ENCODE measurements at regions not wholly inside any gene's neighbourhood (a gene's known extent, or its start where the extent isn't known, plus 50 kb on each side); places are given as distances from the start of the nearest gene placed in this dataset.

- no peaks in the 10 kb centered on the region for H3K36me3 ChIP-seq (replicated peaks; ENCODE audit: low read depth, low read length)
- no peaks in the 10 kb centered on the region for H3K79me2 ChIP-seq (ENCODE audit: low read length)
- H3K4me1 ChIP-seq (ENCODE audit: low read length), result no peaks in the 10 kb centered on the region
- no peaks in the 10 kb centered on the region for H3K9me3 ChIP-seq (ENCODE audit: insufficient read depth, low read length)
- H4K20me1 ChIP-seq (ENCODE audit: insufficient read depth, low read length), result no peaks in the 10 kb centered on the region
- H3K27me3 ChIP-seq (ENCODE audit: low read depth, low read length), result peaks cover 11% of the 10 kb centered on the region
- H2AFZ ChIP-seq (ENCODE audit: low read depth, low read length), result no peak overlapping the region
- H3K27ac ChIP-seq (ENCODE audit: low read length), result no peak overlapping the region
- H3K9ac ChIP-seq (ENCODE audit: low read length), result no peak overlapping the region
- H3K4me2 ChIP-seq (ENCODE audit: low read length), result no peak overlapping the region
- no peak for TF ChIP-seq EZH2phosphoT487 (IDR thresholded peaks at IDR 0.05; ENCODE audit: low read depth)
- TF ChIP-seq, protein P1, sequence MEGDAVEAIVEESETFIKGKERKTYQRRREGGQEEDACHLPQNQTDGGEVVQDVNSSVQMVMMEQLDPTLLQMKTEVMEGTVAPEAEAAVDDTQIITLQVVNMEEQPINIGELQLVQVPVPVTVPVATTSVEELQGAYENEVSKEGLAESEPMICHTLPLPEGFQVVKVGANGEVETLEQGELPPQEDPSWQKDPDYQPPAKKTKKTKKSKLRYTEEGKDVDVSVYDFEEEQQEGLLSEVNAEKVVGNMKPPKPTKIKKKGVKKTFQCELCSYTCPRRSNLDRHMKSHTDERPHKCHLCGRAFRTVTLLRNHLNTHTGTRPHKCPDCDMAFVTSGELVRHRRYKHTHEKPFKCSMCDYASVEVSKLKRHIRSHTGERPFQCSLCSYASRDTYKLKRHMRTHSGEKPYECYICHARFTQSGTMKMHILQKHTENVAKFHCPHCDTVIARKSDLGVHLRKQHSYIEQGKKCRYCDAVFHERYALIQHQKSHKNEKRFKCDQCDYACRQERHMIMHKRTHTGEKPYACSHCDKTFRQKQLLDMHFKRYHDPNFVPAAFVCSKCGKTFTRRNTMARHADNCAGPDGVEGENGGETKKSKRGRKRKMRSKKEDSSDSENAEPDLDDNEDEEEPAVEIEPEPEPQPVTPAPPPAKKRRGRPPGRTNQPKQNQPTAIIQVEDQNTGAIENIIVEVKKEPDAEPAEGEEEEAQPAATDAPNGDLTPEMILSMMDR (IDR thresholded peaks at IDR 0.05; ENCODE audit: low read depth, low read length), result no peak
- no peak overlapping the region for H3K4me3 ChIP-seq (ENCODE audit: low read length)
These were observed 53.9 kb downstream of the FOXL1 start for GRCh38 chr16:86632206-86632605.

GRCh38 chr16:86632944-86633343 lies 54.6 kb downstream of the FOXL1 start:
- no peak overlapping the region for H3K27ac ChIP-seq (ENCODE audit: low read length)

DNA sequence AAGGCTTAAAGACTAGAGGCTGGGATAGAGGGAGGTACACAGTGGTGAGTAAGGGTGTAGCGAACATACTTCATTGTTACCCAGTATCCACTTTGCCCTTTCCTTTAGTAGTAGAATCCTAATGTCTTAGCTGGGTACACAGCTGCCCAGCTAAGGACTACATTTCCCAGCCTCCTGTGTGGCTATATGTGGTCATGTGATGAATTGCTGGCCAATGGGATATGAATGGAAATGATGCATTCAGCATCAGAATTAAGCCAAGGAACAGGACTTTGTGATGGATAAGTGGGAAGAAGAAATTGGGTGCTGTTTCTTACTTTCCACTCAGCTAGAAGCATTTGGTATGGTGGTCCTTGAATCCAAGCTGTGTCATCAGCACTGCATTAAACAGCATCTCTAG lies 55.9 kb downstream of the FOXL1 start:
- Histone ChIP-seq H3K4me3 (ENCODE audit: low read length) (no peak overlapping the region), H3K4me2 (ENCODE audit: low read length) (no peak overlapping the region), H3K27ac (ENCODE audit: low read length) (no peak overlapping the region), H3K9ac (ENCODE audit: low read length) (no peak overlapping the region), H3K36me3 (replicated peaks; ENCODE audit: low read depth, low read length) (no peaks in the 10 kb centered on the region), H3K27me3 (ENCODE audit: low read depth, low read length) (peaks cover 10% of the 10 kb centered on the region; the same call in 1 of the 2 replicates), H4K20me1 (ENCODE audit: insufficient read depth, low read length) (no peaks in the 10 kb centered on the region), H3K4me1 (ENCODE audit: low read length) (no peaks in the 10 kb centered on the region), H2AFZ (ENCODE audit: low read depth, low read length) (no peak overlapping the region), H3K9me3 (ENCODE audit: insufficient read depth, low read length) (no peaks in the 10 kb centered on the region), H3K79me2 (ENCODE audit: low read length) (no peaks in the 10 kb centered on the region)
- TF ChIP-seq EZH2phosphoT487 (IDR thresholded peaks at IDR 0.05; ENCODE audit: low read depth), result no peak
- TF ChIP-seq, protein P1 (IDR thresholded peaks at IDR 0.05; ENCODE audit: low read depth, low read length), result no peak

More at GRCh38 chr16:86632944-86633343, 54.6 kb downstream of the FOXL1 start:
- H4K20me1 ChIP-seq (ENCODE audit: insufficient read depth, low read length), result no peaks in the 10 kb centered on the region
- H3K36me3 ChIP-seq (replicated peaks; ENCODE audit: low read depth, low read length), result no peaks in the 10 kb centered on the region
- H3K9ac ChIP-seq (ENCODE audit: low read length), result no peak overlapping the region
- H3K4me2 ChIP-seq (ENCODE audit: low read length), result no peak overlapping the region
- H3K79me2 ChIP-seq (ENCODE audit: low read length), result no peaks in the 10 kb centered on the region
- peaks cover 10% of the 10 kb centered on the region; the same call in 1 of the 2 replicates for H3K27me3 ChIP-seq (ENCODE audit: low read depth, low read length)
- H2AFZ ChIP-seq (ENCODE audit: low read depth, low read length), result no peak overlapping the region
- no peak overlapping the region for H3K4me3 ChIP-seq (ENCODE audit: low read length)
- no peaks in the 10 kb centered on the region for H3K4me1 ChIP-seq (ENCODE audit: low read length)
- TF ChIP-seq EZH2phosphoT487 (IDR thresholded peaks at IDR 0.05; ENCODE audit: low read depth), result no peak
- TF ChIP-seq, protein P1 (IDR thresholded peaks at IDR 0.05; ENCODE audit: low read depth, low read length), result no peak
- H3K9me3 ChIP-seq (ENCODE audit: insufficient read depth, low read length), result no peaks in the 10 kb centered on the region

- no peaks in the 10 kb centered on the region for H3K36me3 ChIP-seq (replicated peaks; ENCODE audit: low read depth, low read length)
- no peak overlapping the region for H3K4me3 ChIP-seq (ENCODE audit: low read length)
- H2AFZ ChIP-seq (ENCODE audit: low read depth, low read length), result no peak overlapping the region
- H3K9ac ChIP-seq (ENCODE audit: low read length), result no peak overlapping the region
- H3K27me3 ChIP-seq (ENCODE audit: low read depth, low read length), result peaks cover 10% of the 10 kb centered on the region; the same call in 1 of the 2 replicates
- H4K20me1 ChIP-seq (ENCODE audit: insufficient read depth, low read length), result no peaks in the 10 kb centered on the region
- no peak overlapping the region for H3K4me2 ChIP-seq (ENCODE audit: low read length)
- H3K4me1 ChIP-seq (ENCODE audit: low read length), result no peaks in the 10 kb centered on the region
- no peaks in the 10 kb centered on the region for H3K79me2 ChIP-seq (ENCODE audit: low read length)
- no peaks in the 10 kb centered on the region for H3K9me3 ChIP-seq (ENCODE audit: insufficient read depth, low read length)
- no peak for TF ChIP-seq EZH2phosphoT487 (IDR thresholded peaks at IDR 0.05; ENCODE audit: low read depth)
- TF ChIP-seq, protein P1 (IDR thresholded peaks at IDR 0.05; ENCODE audit: low read depth, low read length), result no peak
- no peak overlapping the region for H3K27ac ChIP-seq (ENCODE audit: low read length)
These were observed 57.0 kb downstream of the FOXL1 start for GRCh38 chr16:86635176-86635876.
